HCT116 (cell line): ENCODE measurements at regions not wholly inside any gene's neighbourhood (a gene's known extent, or its start where the extent isn't known, plus 50 kb on each side); places are given as distances from the start of the nearest gene placed in this dataset.

Experiments
- ATAC-seq: fragments of 200-7000 bp; cut with Tn5 transposase; 2 replicates; pipeline ENCODE4 v1.9.1; 2020; ENCODE audit warnings: mild to moderate bottlenecking, moderate library complexity
- BruUV-seq: library from RNA; stranded (reverse); fragments of 400-500 nt; replicated peaks from 2 replicates; lab custom pipeline; 2021; lab: Mats Ljungman, UMichigan
- CTCF ChIA-PET: fragments of 300-600 bp; sonication (Branson Sonifier 250); formaldehyde crosslinking; loops from one replicate; lab custom pipeline; 2021; ENCODE audit warnings: antibody characterized with exemption; lab: Charles Lee
- POLR2A ChIA-PET: fragments of 300-600, 350-600 bp; sonication (Branson Sonifier 250); formaldehyde crosslinking; loops from one replicate; lab custom pipeline; 2021; ENCODE audit warnings: antibody characterized with exemption; lab: Charles Lee
- RAD21 ChIA-PET, 2 experiments: fragments of 300-600 bp; sonication (Branson Sonifier 250); formaldehyde crosslinking; loops; one replicate each; lab custom pipeline; 2023; ENCODE audit warnings: low total read pairs in 2 of 2; ENCODE audit not compliant: uncharacterized antibody in 2 of 2, unreplicated experiment in 2 of 2, low non-redundant PET in 1 of 2; lab: Charles Lee
- DNase-seq: peaks from one replicate; pipeline ENCODE4 v3.0.0-alpha.2; 2010; ENCODE audit warnings: low read depth, low spot score
- H2AFZ ChIP-seq: fragments of 200-600 bp; shearing (Covaris generic), sonication (generic); 2 replicates; pipeline ENCODE4 v1.6.1; 2017; ENCODE audit warnings: low read depth, mixed run types, mixed read lengths, antibody characterized with exemption, low read length; ENCODE audit not compliant: poor library complexity, severe bottlenecking
- H3K27ac ChIP-seq: 2 replicates; pipeline ENCODE4 v1.5.1; 2012; ENCODE audit warnings: low read depth, low read length
- H3K27me3 ChIP-seq: fragments of 200-600 bp; sonication (generic); 2 replicates; pipeline ENCODE4 v1.6.1; 2016; ENCODE audit warnings: mixed run types, low read length, mixed read lengths; ENCODE audit not compliant: insufficient read depth
- H3K36me3 ChIP-seq, 2 experiments: fragments of 200-500 bp in 1 of 2; fragments of 200-600 bp in 1 of 2; sonication (Bioruptor generic) in 1 of 2; sonication (generic) in 1 of 2; 2 replicates each; pipeline versions ENCODE4 v1.5.1 to v1.6.1; 2014 to 2016; ENCODE audit warnings: low read length in 2 of 2, inconsistent platforms in 1 of 2, mixed read lengths in 1 of 2, mixed run types in 1 of 2; ENCODE audit not compliant: insufficient read depth in 2 of 2, control insufficient read depth in 1 of 2
- H3K4me1 ChIP-seq, 2 experiments: fragments of 200-600 bp in 1 of 2; sonication (generic) in 1 of 2; 2 replicates each; pipeline versions ENCODE4 v1.5.1 to v1.6.1; 2012 to 2017; ENCODE audit warnings: low read length in 2 of 2, inconsistent platforms in 1 of 2, mild to moderate bottlenecking in 1 of 2, mixed read lengths in 1 of 2, mixed run types in 1 of 2, moderate library complexity in 1 of 2; ENCODE audit not compliant: insufficient read depth in 2 of 2, control insufficient read depth in 1 of 2
- H3K4me2 ChIP-seq: fragments of 200-600 bp; sonication (generic); 2 replicates; pipeline ENCODE4 v1.6.1; 2017; ENCODE audit warnings: mixed run types, low read length, mixed read lengths
- H3K4me3 ChIP-seq, 2 experiments: fragments of 200-600 bp in 1 of 2; sonication (generic) in 1 of 2; replicated peaks in 1 of 2; 2 replicates each; pipeline ENCODE4 v1.5.1; 2011 to 2016; ENCODE audit warnings: low read length in 2 of 2, control low read depth in 1 of 2, low read depth in 1 of 2, mild to moderate bottlenecking in 1 of 2, mixed read lengths in 1 of 2, mixed run types in 1 of 2
- H3K79me2 ChIP-seq: fragments of 200-600 bp; sonication (generic); 2 replicates; pipeline ENCODE4 v1.6.1; 2017; ENCODE audit warnings: mild to moderate bottlenecking, mixed run types, low read length, moderate library complexity, mixed read lengths; ENCODE audit not compliant: insufficient read depth
- H3K9ac ChIP-seq: fragments of 200-600 bp; sonication (generic); 2 replicates; pipeline ENCODE4 v1.6.1; 2016; ENCODE audit warnings: low read length, mixed read lengths
- H3K9me2 ChIP-seq: fragments of 200-600 bp; sonication (generic), shearing (Covaris generic); 2 replicates; pipeline ENCODE4 v1.6.1; 2017; ENCODE audit warnings: mixed run types, mild to moderate bottlenecking, moderate library complexity; ENCODE audit not compliant: insufficient read depth
- H3K9me3 ChIP-seq, 2 experiments: fragments of 200-500 bp in 1 of 2; fragments of 200-600 bp in 1 of 2; sonication (Bioruptor generic) in 1 of 2; sonication (generic) in 1 of 2; 2 replicates each; pipeline ENCODE4 v1.6.1; 2014 to 2017; ENCODE audit warnings: low read length in 2 of 2, mixed read lengths in 2 of 2, inconsistent platforms in 1 of 2, low read depth in 1 of 2, mild to moderate bottlenecking in 1 of 2, mixed run types in 1 of 2, moderate library complexity in 1 of 2; ENCODE audit not compliant: control insufficient read depth in 1 of 2, insufficient read depth in 1 of 2
- H4K20me1 ChIP-seq: fragments of 200-600 bp; sonication (generic), shearing (Covaris generic); 2 replicates; pipeline ENCODE4 v1.6.1; 2017; ENCODE audit warnings: mixed run types, mild to moderate bottlenecking, moderate library complexity; ENCODE audit not compliant: insufficient read depth
- CBX3 ChIP-seq: IDR thresholded peaks from 2 replicates; pipeline ENCODE4 v1.6.1; 2012; ENCODE audit warnings: low read depth
- CEBPB ChIP-seq: IDR thresholded peaks from 2 replicates; pipeline ENCODE4 v1.6.1; 2012; ENCODE audit warnings: low read depth
- EGR1 ChIP-seq: IDR thresholded peaks from 2 replicates; pipeline ENCODE4 v1.6.1; 2012; ENCODE audit warnings: low read depth
- ELF1 ChIP-seq: IDR thresholded peaks from 2 replicates; pipeline ENCODE4 v1.6.1; 2012; ENCODE audit warnings: low read depth, borderline replicate concordance
- EZH2 ChIP-seq: fragments of 200-600 bp; sonication (generic); IDR thresholded peaks from 2 replicates; pipeline ENCODE4 v1.6.1; 2017; ENCODE audit warnings: antibody characterized with exemption, mixed run types
- FOSL1 ChIP-seq: IDR thresholded peaks from 2 replicates; pipeline ENCODE4 v1.6.1; 2012; ENCODE audit warnings: low read depth
- JUND ChIP-seq: IDR thresholded peaks from 2 replicates; pipeline ENCODE4 v1.6.1; 2012
- POLR2A ChIP-seq: IDR thresholded peaks from 2 replicates; pipeline ENCODE4 v1.7.0; 2011; ENCODE audit warnings: borderline replicate concordance; ENCODE audit not compliant: insufficient read depth, insufficient read length; ENCODE audit errors: extremely low read depth
- POLR2AphosphoS5 ChIP-seq: IDR thresholded peaks from 2 replicates; pipeline ENCODE4 v1.6.1; 2011; ENCODE audit warnings: mild to moderate bottlenecking, low read depth, low read length, moderate library complexity
- RAD21 ChIP-seq: IDR thresholded peaks from 2 replicates; pipeline ENCODE4 v1.6.1; 2012; ENCODE audit warnings: low read depth, mild to moderate bottlenecking
- SP1 ChIP-seq: IDR thresholded peaks from 2 replicates; pipeline ENCODE4 v1.6.1; 2012; ENCODE audit warnings: low read depth
- TCF7L2 ChIP-seq: IDR thresholded peaks from 2 replicates; pipeline ENCODE4 v1.7.0; 2011; ENCODE audit warnings: borderline replicate concordance, inconsistent platforms; ENCODE audit not compliant: insufficient read depth, insufficient read length; ENCODE audit errors: extremely low read depth
- intact Hi-C: fragments of 100-400 bp; cut with micrococcal nuclease; formaldehyde crosslinking; loops from 2 replicates; pipeline ENCODE4 v1.10.0; 2022
- TF ChIP-seq, protein P1 (sequence below): IDR thresholded peaks from 2 replicates; pipeline ENCODE4 v1.6.1; 2012
- TF ChIP-seq, protein P2 (sequence below), 3 experiments: fragments of 200-600 bp in 1 of 3; sonication (generic) in 1 of 3; IDR thresholded peaks in 2 of 3; conservative IDR thresholded peaks in 1 of 3; 2 replicates each; pipeline ENCODE4 v1.5.1; 2012 to 2017; ENCODE audit warnings: low read depth in 2 of 3, low read length in 2 of 3, antibody characterized with exemption in 1 of 3, borderline replicate concordance in 1 of 3, control low read depth in 1 of 3, mild to moderate bottlenecking in 1 of 3, mixed read lengths in 1 of 3, mixed run types in 1 of 3, moderate library complexity in 1 of 3; ENCODE audit not compliant: insufficient read depth in 1 of 3

DNA sequence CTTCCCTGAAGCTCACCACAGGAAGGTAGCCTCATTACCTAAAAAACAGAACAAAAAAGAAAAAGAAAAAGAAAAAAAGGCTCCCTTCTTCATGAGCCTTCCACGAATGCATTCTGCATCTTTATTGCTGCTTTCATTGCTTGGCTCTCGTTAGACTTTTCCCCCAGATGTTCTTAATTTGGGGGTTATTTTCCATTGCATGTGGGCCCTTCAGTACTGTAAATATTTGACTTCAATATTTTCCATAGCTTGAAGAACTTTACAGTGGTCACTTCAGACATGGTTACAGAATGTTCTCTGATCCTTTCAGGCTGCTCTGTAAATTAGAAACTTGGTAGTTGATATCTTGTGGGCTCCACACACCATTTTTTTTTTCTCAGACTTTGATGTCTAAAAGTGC lies 65.6 kb upstream of the COPS8 start:
- ChIA-PET CTCF (no interaction called here), POLR2A (no interaction called here), RAD21 (no interaction called here)
- Histone ChIP-seq H4K20me1 (no peaks in the 10 kb centered on the region), H3K4me1 (peaks cover 0 to 5% of the 10 kb centered on the region in 2 experiments; a peak in 2 of 4 replicates), H3K9me3 (peaks cover 0 to 6% of the 10 kb centered on the region in 2 experiments; a peak in 1 of 4 replicates), H2AFZ (no peak overlapping the region), H3K27me3 (peaks cover 6% of the 10 kb centered on the region; the same call in 1 of the 2 replicates), H3K9ac (no peak overlapping the region), H3K4me2 (no peak overlapping the region), H3K4me3 (no peak overlapping the region), H3K36me3 (no peaks in the 10 kb centered on the region), H3K27ac (no peak overlapping the region), H3K79me2 (no peaks in the 10 kb centered on the region), H3K9me2 (no peaks in the 10 kb centered on the region)
- intact Hi-C loops = no loop called here
- no TSS peak for BruUV-seq
- ATAC-seq (no peak), DNase-seq (no peak)
- TF ChIP-seq JUND (no peak), FOSL1 (no peak), POLR2A (no peak), TCF7L2 (no peak), SP1 (no peak), POLR2AphosphoS5 (no peak), ELF1 (no peak), EGR1 (no peak)
- TF ChIP-seq, protein P1, sequence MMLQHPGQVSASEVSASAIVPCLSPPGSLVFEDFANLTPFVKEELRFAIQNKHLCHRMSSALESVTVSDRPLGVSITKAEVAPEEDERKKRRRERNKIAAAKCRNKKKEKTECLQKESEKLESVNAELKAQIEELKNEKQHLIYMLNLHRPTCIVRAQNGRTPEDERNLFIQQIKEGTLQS = no peak

DNA sequence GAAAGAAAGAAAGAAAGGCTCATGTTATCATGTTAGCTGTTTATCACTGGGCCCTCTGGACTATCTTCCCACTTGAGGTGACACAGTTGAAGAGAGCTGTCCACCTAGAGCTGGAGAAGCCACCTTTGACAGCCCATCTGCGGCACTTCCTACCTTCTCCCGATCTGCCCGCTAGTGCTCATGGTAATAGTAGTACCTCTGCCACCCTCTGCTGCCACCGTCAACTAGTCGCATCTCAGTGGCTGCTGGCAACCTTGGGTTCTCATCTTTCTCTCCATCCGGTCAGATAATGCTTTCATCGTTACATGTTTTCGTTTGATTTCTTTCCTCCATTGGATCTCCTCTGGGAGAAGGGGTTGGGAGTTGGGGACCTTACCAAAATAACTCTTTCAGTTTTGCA lies 63.2 kb upstream of the COPS8 start:
- Histone ChIP-seq H3K4me3 (no peak overlapping the region), H3K4me2 (no peak overlapping the region), H3K9me3 (peaks cover 0 to 6% of the 10 kb centered on the region in 2 experiments; a peak in 1 of 4 replicates), H3K9ac (no peak overlapping the region), H3K4me1 (peaks cover 0 to 14% of the 10 kb centered on the region in 2 experiments; a peak in 2 of 4 replicates), H3K27ac (no peak overlapping the region), H3K36me3 (no peaks in the 10 kb centered on the region), H3K27me3 (peaks cover 4% of the 10 kb centered on the region; the same call in 1 of the 2 replicates), H3K9me2 (no peaks in the 10 kb centered on the region), H2AFZ (no peak overlapping the region), H4K20me1 (no peaks in the 10 kb centered on the region), H3K79me2 (no peaks in the 10 kb centered on the region)
- POLR2A ChIA-PET = no interaction called here
- no TSS peak for BruUV-seq
- DNase-seq (no peak), ATAC-seq (no peak)
- CTCF ChIA-PET = no interaction called here
- RAD21 ChIA-PET = no interaction called here
- TF ChIP-seq CEBPB (no peak), EZH2 (no peak), JUND (no peak), SP1 (no peak), RAD21 (no peak), CBX3 (no peak), POLR2A (no peak)
- TF ChIP-seq, protein P2, sequence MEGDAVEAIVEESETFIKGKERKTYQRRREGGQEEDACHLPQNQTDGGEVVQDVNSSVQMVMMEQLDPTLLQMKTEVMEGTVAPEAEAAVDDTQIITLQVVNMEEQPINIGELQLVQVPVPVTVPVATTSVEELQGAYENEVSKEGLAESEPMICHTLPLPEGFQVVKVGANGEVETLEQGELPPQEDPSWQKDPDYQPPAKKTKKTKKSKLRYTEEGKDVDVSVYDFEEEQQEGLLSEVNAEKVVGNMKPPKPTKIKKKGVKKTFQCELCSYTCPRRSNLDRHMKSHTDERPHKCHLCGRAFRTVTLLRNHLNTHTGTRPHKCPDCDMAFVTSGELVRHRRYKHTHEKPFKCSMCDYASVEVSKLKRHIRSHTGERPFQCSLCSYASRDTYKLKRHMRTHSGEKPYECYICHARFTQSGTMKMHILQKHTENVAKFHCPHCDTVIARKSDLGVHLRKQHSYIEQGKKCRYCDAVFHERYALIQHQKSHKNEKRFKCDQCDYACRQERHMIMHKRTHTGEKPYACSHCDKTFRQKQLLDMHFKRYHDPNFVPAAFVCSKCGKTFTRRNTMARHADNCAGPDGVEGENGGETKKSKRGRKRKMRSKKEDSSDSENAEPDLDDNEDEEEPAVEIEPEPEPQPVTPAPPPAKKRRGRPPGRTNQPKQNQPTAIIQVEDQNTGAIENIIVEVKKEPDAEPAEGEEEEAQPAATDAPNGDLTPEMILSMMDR (IDR thresholded peaks at IDR 0.05 in 2 of 3, conservative IDR thresholded peaks at IDR 0.05 in 1 of 3; ENCODE audit: borderline replicate concordance in 1 of 3, insufficient read depth in 1 of 3, low read depth in 2 of 3, low read length in 2 of 3) = no peak
- TF ChIP-seq, all 23 proteins: peak for 0
- intact Hi-C loops = no loop called here
